ENCODE measurements at regions not wholly inside any gene's neighbourhood (a gene's known extent, or its start where the extent isn't known, plus 50 kb on each side); places are given as distances from the start of the nearest gene placed in this dataset.
A peak's percentile ranks its signal among the peaks of the same experiment; 100 is the strongest.

- H3K4me1 ChIP-seq (ENCODE audit: insufficient read depth, low read length, poor library complexity, severe bottlenecking) = no peaks in the 10 kb centered on the region
- ChIA-PET POLR2A (ENCODE audit: low non-redundant PET) (no interaction called here), CTCF (no interaction called here)
- no peak overlapping the region for H3K4me3 ChIP-seq (ENCODE audit: low read depth, low read length, poor library complexity, severe bottlenecking)
- DNase-seq (ENCODE audit: low spot score) = no peak
- H3K36me3 ChIP-seq (ENCODE audit: insufficient read depth, low read length, poor library complexity, severe bottlenecking) = no peaks in the 10 kb centered on the region
- TF ChIP-seq, protein P1, sequence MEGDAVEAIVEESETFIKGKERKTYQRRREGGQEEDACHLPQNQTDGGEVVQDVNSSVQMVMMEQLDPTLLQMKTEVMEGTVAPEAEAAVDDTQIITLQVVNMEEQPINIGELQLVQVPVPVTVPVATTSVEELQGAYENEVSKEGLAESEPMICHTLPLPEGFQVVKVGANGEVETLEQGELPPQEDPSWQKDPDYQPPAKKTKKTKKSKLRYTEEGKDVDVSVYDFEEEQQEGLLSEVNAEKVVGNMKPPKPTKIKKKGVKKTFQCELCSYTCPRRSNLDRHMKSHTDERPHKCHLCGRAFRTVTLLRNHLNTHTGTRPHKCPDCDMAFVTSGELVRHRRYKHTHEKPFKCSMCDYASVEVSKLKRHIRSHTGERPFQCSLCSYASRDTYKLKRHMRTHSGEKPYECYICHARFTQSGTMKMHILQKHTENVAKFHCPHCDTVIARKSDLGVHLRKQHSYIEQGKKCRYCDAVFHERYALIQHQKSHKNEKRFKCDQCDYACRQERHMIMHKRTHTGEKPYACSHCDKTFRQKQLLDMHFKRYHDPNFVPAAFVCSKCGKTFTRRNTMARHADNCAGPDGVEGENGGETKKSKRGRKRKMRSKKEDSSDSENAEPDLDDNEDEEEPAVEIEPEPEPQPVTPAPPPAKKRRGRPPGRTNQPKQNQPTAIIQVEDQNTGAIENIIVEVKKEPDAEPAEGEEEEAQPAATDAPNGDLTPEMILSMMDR (conservative IDR thresholded peaks at IDR 0.05; ENCODE audit: low read depth, low read length) = no peak
- no peak for TF ChIP-seq EZH2 (IDR thresholded peaks at IDR 0.05; ENCODE audit: borderline replicate concordance, low read depth, low read length, poor library complexity, severe bottlenecking)
- H3K27me3 ChIP-seq (replicated peaks; ENCODE audit: insufficient read depth, low read depth, low read length, poor library complexity) = no peaks in the 10 kb centered on the region
- H3K9me3 ChIP-seq (ENCODE audit: low read depth, low read length, poor library complexity, severe bottlenecking) = no peaks in the 10 kb centered on the region
- no peak overlapping the region for H3K27ac ChIP-seq (ENCODE audit: low read depth, low read length, poor library complexity, severe bottlenecking)
- intact Hi-C loops (cut with micrococcal nuclease; ENCODE audit: unreplicated experiment) = no loop called here
- BruUV-seq (replicated peaks) = no TSS peak
Observed at GRCh38 chr4:17385403-17385802, 126.5 kb downstream of the QDPR start.

GRCh38 chr4:17380347-17380746, 131.5 kb downstream of the QDPR start:
- TF ChIP-seq EZH2 (IDR thresholded peaks at IDR 0.05; ENCODE audit: borderline replicate concordance, low read depth, low read length, poor library complexity, severe bottlenecking) = no peak
- TF ChIP-seq, protein P1 (conservative IDR thresholded peaks at IDR 0.05; ENCODE audit: low read depth, low read length) = no peak
- DNase-seq (ENCODE audit: low spot score) = no peak
- Histone ChIP-seq H3K36me3 (ENCODE audit: insufficient read depth, low read length, poor library complexity, severe bottlenecking) (no peaks in the 10 kb centered on the region), H3K4me3 (ENCODE audit: low read depth, low read length, poor library complexity, severe bottlenecking) (no peak overlapping the region), H3K4me1 (ENCODE audit: insufficient read depth, low read length, poor library complexity, severe bottlenecking) (no peaks in the 10 kb centered on the region), H3K27me3 (replicated peaks; ENCODE audit: insufficient read depth, low read depth, low read length, poor library complexity) (no peaks in the 10 kb centered on the region), H3K9me3 (ENCODE audit: low read depth, low read length, poor library complexity, severe bottlenecking) (no peaks in the 10 kb centered on the region), H3K27ac (ENCODE audit: low read depth, low read length, poor library complexity, severe bottlenecking) (no peak overlapping the region)
- intact Hi-C loops (cut with micrococcal nuclease; ENCODE audit: unreplicated experiment) = no loop called here
- BruUV-seq (replicated peaks) = no TSS peak
- CTCF ChIA-PET = interaction anchor here (0.5 kb wide), 1 partner anchor 89 kb away, joined by 3 read pairs; no protein-coding TSS in a partner anchor
- POLR2A ChIA-PET (ENCODE audit: low non-redundant PET) = no interaction called here

DNA sequence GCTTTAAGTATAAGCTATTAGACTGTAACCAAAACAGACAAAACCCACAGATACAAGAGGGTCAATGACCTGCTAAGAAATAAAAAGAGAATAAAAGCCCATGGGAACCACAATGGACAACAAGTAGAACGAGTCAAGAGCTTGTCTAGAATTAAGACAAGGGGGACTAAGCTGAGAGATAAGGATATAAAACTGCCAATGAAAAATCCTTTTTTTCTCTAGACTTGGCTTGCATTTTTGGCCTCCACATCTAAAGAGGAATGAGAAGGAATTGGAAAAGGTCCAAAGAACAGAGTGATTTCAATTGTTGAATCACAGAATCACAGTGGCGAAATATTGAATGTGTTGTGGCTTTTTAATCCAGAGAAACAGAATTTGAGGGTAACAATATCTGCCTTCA, 135.7 kb downstream of the QDPR start:
- Histone ChIP-seq H3K4me3 (ENCODE audit: low read depth, low read length, poor library complexity, severe bottlenecking) (no peak overlapping the region), H3K9me3 (ENCODE audit: low read depth, low read length, poor library complexity, severe bottlenecking) (no peaks in the 10 kb centered on the region), H3K36me3 (ENCODE audit: insufficient read depth, low read length, poor library complexity, severe bottlenecking) (no peaks in the 10 kb centered on the region), H3K27me3 (replicated peaks; ENCODE audit: insufficient read depth, low read depth, low read length, poor library complexity) (no peaks in the 10 kb centered on the region), H3K27ac (ENCODE audit: low read depth, low read length, poor library complexity, severe bottlenecking) (no peak overlapping the region), H3K4me1 (ENCODE audit: insufficient read depth, low read length, poor library complexity, severe bottlenecking) (no peaks in the 10 kb centered on the region)
- peak; percentile 3 for DNase-seq (ENCODE audit: low spot score)
- TF ChIP-seq, protein P1 (conservative IDR thresholded peaks at IDR 0.05; ENCODE audit: low read depth, low read length) = no peak
- no peak for TF ChIP-seq EZH2 (IDR thresholded peaks at IDR 0.05; ENCODE audit: borderline replicate concordance, low read depth, low read length, poor library complexity, severe bottlenecking)
- ChIA-PET CTCF (no interaction called here), POLR2A (ENCODE audit: low non-redundant PET) (no interaction called here)
- no TSS peak for BruUV-seq (replicated peaks)
- intact Hi-C loops (cut with micrococcal nuclease; ENCODE audit: unreplicated experiment) = no loop called here
